ENCODE measurements at regions not wholly inside any gene's neighbourhood (a gene's known extent, or its start where the extent isn't known, plus 50 kb on each side); places are given as distances from the start of the nearest gene placed in this dataset.

DNA sequence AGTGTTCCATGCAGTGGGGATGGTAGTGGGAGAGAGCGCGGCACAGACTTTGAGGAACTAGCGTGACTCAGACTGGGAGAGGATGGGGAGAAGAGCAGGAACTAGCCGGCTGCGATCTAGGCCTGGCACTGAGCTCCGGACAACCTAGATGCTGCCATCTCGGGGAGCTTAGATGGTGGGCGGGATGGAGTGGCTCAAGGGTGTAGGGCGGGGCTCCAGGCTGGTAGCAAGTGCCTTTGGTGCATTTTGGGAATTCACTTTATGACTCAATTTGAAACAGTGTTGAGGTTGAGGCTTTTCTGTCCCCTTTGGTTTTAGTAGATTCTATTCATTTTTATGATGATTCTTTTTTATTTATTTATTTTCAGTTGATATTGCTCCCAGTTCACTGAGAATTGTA lies 185.3 kb upstream of the GPR26 start:
- TF ChIP-seq, protein P1, sequence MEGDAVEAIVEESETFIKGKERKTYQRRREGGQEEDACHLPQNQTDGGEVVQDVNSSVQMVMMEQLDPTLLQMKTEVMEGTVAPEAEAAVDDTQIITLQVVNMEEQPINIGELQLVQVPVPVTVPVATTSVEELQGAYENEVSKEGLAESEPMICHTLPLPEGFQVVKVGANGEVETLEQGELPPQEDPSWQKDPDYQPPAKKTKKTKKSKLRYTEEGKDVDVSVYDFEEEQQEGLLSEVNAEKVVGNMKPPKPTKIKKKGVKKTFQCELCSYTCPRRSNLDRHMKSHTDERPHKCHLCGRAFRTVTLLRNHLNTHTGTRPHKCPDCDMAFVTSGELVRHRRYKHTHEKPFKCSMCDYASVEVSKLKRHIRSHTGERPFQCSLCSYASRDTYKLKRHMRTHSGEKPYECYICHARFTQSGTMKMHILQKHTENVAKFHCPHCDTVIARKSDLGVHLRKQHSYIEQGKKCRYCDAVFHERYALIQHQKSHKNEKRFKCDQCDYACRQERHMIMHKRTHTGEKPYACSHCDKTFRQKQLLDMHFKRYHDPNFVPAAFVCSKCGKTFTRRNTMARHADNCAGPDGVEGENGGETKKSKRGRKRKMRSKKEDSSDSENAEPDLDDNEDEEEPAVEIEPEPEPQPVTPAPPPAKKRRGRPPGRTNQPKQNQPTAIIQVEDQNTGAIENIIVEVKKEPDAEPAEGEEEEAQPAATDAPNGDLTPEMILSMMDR (IDR thresholded peaks at IDR 0.05; ENCODE audit: low read depth, low read length, missing control alignments) = no peak
- DNase-seq (ENCODE audit: extremely low read depth, low read depth) = no peak
- H3K4me3 ChIP-seq (replicated peaks; ENCODE audit: low read depth, low read length) = no peak overlapping the region

DNA sequence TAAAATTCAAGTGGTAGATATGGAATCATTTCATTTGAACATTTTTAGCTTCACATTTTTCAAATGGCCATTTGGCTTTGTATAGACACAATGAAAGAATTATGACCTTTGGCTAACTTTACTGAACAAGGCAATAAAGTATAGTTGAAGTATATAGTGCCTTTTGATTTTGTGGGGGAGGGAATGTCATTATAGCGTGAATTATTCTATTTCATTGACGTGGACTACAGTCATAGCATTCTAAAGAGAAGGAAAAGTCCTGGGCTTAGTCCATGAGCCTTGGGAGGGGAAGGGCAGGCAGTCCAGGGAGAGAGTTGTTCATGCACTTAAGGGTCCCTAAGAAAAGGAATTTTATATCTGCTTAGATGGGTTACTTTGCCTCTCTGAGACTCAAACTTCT lies 181.4 kb upstream of the GPR26 start:
- no peak for DNase-seq (ENCODE audit: extremely low read depth, low read depth)
- no peak overlapping the region for H3K4me3 ChIP-seq (replicated peaks; ENCODE audit: low read depth, low read length)
- TF ChIP-seq, protein P1 (IDR thresholded peaks at IDR 0.05; ENCODE audit: low read depth, low read length, missing control alignments) = no peak

DNA sequence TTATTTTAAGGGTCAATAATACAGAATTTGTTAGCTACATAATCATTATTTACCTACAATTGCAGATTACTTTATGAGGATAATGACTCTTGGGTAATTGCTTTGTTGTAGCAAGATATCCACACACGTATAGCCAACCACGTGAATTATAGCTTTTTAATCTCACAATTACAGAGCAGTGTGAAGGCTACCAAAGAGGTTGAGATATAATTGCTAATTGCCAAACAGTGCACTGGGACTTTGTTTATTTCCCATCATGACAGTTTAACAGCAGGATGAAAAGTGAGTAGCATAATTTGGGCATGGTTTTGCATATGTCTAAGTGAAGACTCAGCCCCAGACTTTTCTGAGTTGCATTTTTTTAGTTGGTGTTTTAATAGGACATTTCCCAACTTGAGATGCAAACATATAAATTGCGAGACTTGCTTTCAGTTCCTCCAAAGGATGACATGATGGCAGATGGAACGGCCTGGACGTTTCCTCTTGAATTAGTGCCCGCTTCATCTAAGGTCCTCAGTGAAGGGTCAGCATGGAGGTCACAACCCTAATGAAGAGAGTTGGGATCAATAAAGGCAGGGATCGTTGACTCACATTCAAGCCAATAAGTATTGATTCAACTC lies 180.7 kb upstream of the GPR26 start:
- DNase-seq (ENCODE audit: extremely low read depth, low read depth) = no peak
- TF ChIP-seq, protein P1 (IDR thresholded peaks at IDR 0.05; ENCODE audit: low read depth, low read length, missing control alignments) = no peak
- no peak overlapping the region for H3K4me3 ChIP-seq (replicated peaks; ENCODE audit: low read depth, low read length)

DNA sequence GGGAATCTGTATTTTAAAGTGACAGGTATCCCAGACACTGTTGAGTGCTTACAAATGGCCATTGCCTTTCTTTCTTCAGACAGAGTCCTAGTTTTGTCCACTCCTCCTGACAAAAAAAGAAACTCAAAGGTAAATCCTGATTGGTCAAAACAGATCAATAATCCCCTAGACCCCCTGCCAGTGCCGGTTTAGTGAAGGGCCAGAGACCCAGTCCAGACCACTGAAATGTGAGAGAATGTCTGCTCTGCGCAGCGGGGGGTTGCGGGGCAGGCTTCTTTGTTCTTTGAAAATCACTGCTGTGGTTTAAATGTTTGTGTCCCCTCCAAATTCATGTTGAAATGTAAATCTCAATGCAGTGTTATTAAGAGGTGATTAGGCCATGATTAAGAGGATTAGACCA lies 177.7 kb upstream of the GPR26 start:
- DNase-seq (ENCODE audit: extremely low read depth, low read depth) = no peak
- no peak overlapping the region for H3K4me3 ChIP-seq (replicated peaks; ENCODE audit: low read depth, low read length)
- TF ChIP-seq, protein P1 (IDR thresholded peaks at IDR 0.05; ENCODE audit: low read depth, low read length, missing control alignments) = no peak

DNA sequence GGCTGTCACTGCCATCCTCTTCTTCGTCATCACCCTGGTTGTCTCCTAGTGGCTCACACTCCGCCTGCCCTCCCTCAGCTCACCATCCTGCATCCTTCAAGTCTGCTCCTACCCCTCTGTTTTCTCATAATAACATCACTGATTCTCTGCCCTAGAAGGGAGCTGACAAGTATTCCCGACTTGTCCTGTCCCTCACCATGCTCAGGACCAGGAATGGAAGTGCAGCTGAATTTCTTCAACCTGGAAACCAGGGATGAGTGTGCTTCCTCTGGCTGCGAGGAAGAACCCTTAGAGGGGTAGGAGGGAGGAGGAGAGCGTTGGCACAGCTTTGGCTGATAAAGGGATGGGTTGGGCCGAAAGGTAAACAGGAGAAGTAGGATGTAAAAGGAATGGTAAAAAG lies 174.8 kb upstream of the GPR26 start:
- TF ChIP-seq, protein P1 (IDR thresholded peaks at IDR 0.05; ENCODE audit: low read depth, low read length, missing control alignments) = no peak
- no peak for DNase-seq (ENCODE audit: extremely low read depth, low read depth)

DNA sequence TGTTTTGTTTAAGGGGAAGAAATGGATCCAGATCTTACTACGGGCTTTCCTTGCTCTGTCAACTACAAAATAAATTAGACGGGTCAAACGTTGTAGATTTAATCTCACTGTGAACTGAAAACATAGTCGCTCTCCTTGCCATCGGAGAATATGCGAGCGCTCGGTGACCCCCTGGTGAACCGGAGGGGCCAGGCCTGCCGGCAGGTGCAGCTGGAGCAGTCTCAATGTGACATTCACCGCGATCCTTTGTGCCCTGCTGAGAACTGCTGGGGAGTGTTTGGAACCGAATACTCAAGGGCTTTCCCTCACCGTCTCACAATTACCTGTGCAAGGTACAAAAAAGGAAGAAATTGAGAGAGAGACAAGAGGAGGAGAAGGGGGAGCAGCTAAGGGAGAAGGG lies 174.1 kb upstream of the GPR26 start:
- no peak for DNase-seq (ENCODE audit: extremely low read depth, low read depth)
- TF ChIP-seq, protein P1 (IDR thresholded peaks at IDR 0.05; ENCODE audit: low read depth, low read length, missing control alignments) = no peak
- no peak overlapping the region for H3K4me3 ChIP-seq (replicated peaks; ENCODE audit: low read depth, low read length)

More for the DNA sequence above, 174.8 kb upstream of the GPR26 start:
- no peak overlapping the region for H3K4me3 ChIP-seq (replicated peaks; ENCODE audit: low read depth, low read length)

DNA sequence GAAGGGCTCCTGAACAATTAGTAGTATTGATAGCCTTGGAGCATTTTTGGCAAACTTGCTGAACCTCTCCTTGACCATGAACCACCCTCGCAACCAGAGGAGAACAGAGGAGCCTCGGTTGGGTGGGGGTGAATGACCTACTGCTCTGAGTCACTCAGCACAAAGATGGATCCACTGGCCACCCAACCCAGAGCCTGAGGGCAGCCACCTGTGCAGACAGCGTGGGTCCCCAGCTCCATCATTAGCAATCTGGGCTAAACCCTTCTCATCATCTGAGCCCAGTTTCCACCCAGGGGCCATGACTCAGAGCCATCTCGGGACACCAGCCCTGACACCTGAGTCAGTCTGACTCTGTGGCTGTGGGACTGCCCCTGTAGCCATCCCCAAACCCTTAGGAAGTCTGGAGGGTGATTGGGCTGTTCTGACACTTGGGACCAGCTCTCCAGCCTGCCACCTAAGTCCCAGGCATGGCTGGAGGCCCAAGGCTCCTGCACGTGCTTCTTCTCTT lies 171.8 kb upstream of the GPR26 start:
- H3K4me3 ChIP-seq (replicated peaks; ENCODE audit: low read depth, low read length) = no peak overlapping the region
- TF ChIP-seq, protein P1 (IDR thresholded peaks at IDR 0.05; ENCODE audit: low read depth, low read length, missing control alignments) = no peak
- no peak for DNase-seq (ENCODE audit: extremely low read depth, low read depth)

All from HFF-Myc (cell line).